GM23338 (cell line): ENCODE measurements at regions not wholly inside any gene's neighbourhood (a gene's known extent, or its start where the extent isn't known, plus 50 kb on each side); places are given as distances from the start of the nearest gene placed in this dataset.

ENCODE experiments used
- ATAC-seq: fragments of 200-7000 bp; cut with Tn5 transposase; 3 replicates; pipeline ENCODE4 v1.9.1; 2020
- DNase-seq: peaks from one replicate; pipeline ENCODE4 v3.0.0-alpha.2; 2015; ENCODE audit warnings: low spot score
- H2AFZ ChIP-seq: fragments of 200-600 bp; sonication (generic); 2 replicates; pipeline ENCODE4 v1.8.0; 2016; ENCODE audit warnings: antibody characterized with exemption, mild to moderate bottlenecking, moderate library complexity
- H3F3A ChIP-seq: fragments of 200-600 bp; sonication (generic); replicated peaks from 2 replicates; pipeline ENCODE4 v1.8.0; 2017; ENCODE audit warnings: antibody characterized with exemption, mixed run types, low read depth
- H3K27ac ChIP-seq: fragments of 200-600 bp; sonication (generic); 2 replicates; pipeline ENCODE4 v1.6.1; 2016; ENCODE audit warnings: low read depth
- H3K27me3 ChIP-seq: fragments of 200-600 bp; sonication (generic); 2 replicates; pipeline ENCODE4 v1.8.0; 2016; ENCODE audit warnings: mild to moderate bottlenecking, mixed run types, moderate library complexity; ENCODE audit not compliant: insufficient read depth
- H3K36me3 ChIP-seq: fragments of 200-600 bp; sonication (generic); 2 replicates; pipeline ENCODE4 v1.8.0; 2016; ENCODE audit warnings: mild to moderate bottlenecking; ENCODE audit not compliant: insufficient read depth
- H3K4me1 ChIP-seq: fragments of 200-600 bp; sonication (generic); 2 replicates; pipeline ENCODE4 v1.8.0; 2016; ENCODE audit warnings: mild to moderate bottlenecking, moderate library complexity; ENCODE audit not compliant: insufficient read depth
- H3K4me2 ChIP-seq: fragments of 200-600 bp; sonication (generic); 2 replicates; pipeline ENCODE4 v1.7.1; 2017; ENCODE audit warnings: mixed run types
- H3K4me3 ChIP-seq: fragments of 200-600 bp; sonication (generic); 2 replicates; pipeline ENCODE4 v1.6.1; 2016; ENCODE audit warnings: mixed run types
- H3K79me2 ChIP-seq: fragments of 200-600 bp; sonication (generic); replicated peaks from 2 replicates; pipeline ENCODE4 v1.8.0; 2017; ENCODE audit warnings: mild to moderate bottlenecking; ENCODE audit not compliant: insufficient read depth
- H3K9me2 ChIP-seq: fragments of 200-600 bp; sonication (generic); 2 replicates; pipeline ENCODE4 v1.8.0; 2017; ENCODE audit not compliant: insufficient read depth
- H4K20me1 ChIP-seq: fragments of 200-600 bp; sonication (generic); replicated peaks from 2 replicates; pipeline ENCODE4 v1.8.0; 2017; ENCODE audit warnings: mild to moderate bottlenecking; ENCODE audit not compliant: insufficient read depth
- H3K27ac Mint-ChIP-seq: 2 replicates; pipeline ENCODE4 v1.8.0; 2020; ENCODE audit warnings: inconsistent platforms, mild to moderate bottlenecking, moderate library complexity, mixed read lengths
- H3K27me3 Mint-ChIP-seq: 3 replicates; pipeline ENCODE4 v1.8.0; 2022; ENCODE audit warnings: low read depth, mild to moderate bottlenecking, moderate library complexity, mixed read lengths, inconsistent platforms; ENCODE audit not compliant: insufficient read depth, poor library complexity
- H3K36me3 Mint-ChIP-seq: 3 replicates; pipeline ENCODE4 v1.8.0; 2021; ENCODE audit warnings: low read depth, mild to moderate bottlenecking, inconsistent platforms, moderate library complexity, mixed read lengths
- H3K4me1 Mint-ChIP-seq: 3 replicates; pipeline ENCODE4 v1.8.0; 2020; ENCODE audit warnings: mild to moderate bottlenecking, inconsistent platforms, mixed read lengths
- H3K4me3 Mint-ChIP-seq: 3 replicates; pipeline ENCODE4 v1.8.0; 2021; ENCODE audit warnings: moderate library complexity, mild to moderate bottlenecking, inconsistent platforms, mixed read lengths
- H3K9me3 Mint-ChIP-seq: 3 replicates; pipeline ENCODE4 v1.8.0; 2020; ENCODE audit warnings: moderate library complexity, mild to moderate bottlenecking, inconsistent platforms, mixed read lengths
- CREB1 ChIP-seq: fragments of 250-450 bp; sonication (Bioruptor Pico); IDR thresholded peaks from 2 replicates; pipeline ENCODE4 v1.5.0; 2020; ENCODE audit warnings: low read depth, mild to moderate bottlenecking, moderate library complexity
- EZH2phosphoT487 ChIP-seq: fragments of 200-600 bp; sonication (generic); IDR thresholded peaks from one replicate; pipeline ENCODE4 v1.8.1; 2018; ENCODE audit warnings: antibody characterized with exemption; ENCODE audit not compliant: unreplicated experiment
- JUNB ChIP-seq: IDR thresholded peaks from one replicate; pipeline ENCODE4 v1.6.1; 2016; ENCODE audit warnings: antibody characterized with exemption; ENCODE audit not compliant: unreplicated experiment
- ZNF331 ChIP-seq: fragments of 250-450 bp; sonication (Bioruptor Pico); IDR thresholded peaks from 2 replicates; pipeline ENCODE4 v1.5.0; 2020; ENCODE audit warnings: low read depth, mild to moderate bottlenecking, moderate library complexity
- TF ChIP-seq, protein P1 (sequence below): IDR thresholded peaks from one replicate; pipeline ENCODE4 v1.6.1; 2018; ENCODE audit warnings: antibody characterized with exemption; ENCODE audit not compliant: unreplicated experiment
- TF ChIP-seq, protein P2 (sequence below): fragments of 250-450 bp; sonication (Bioruptor Pico); IDR thresholded peaks from 2 replicates; pipeline ENCODE4 v1.5.0; 2020; ENCODE audit warnings: mild to moderate bottlenecking, moderate library complexity

DNA sequence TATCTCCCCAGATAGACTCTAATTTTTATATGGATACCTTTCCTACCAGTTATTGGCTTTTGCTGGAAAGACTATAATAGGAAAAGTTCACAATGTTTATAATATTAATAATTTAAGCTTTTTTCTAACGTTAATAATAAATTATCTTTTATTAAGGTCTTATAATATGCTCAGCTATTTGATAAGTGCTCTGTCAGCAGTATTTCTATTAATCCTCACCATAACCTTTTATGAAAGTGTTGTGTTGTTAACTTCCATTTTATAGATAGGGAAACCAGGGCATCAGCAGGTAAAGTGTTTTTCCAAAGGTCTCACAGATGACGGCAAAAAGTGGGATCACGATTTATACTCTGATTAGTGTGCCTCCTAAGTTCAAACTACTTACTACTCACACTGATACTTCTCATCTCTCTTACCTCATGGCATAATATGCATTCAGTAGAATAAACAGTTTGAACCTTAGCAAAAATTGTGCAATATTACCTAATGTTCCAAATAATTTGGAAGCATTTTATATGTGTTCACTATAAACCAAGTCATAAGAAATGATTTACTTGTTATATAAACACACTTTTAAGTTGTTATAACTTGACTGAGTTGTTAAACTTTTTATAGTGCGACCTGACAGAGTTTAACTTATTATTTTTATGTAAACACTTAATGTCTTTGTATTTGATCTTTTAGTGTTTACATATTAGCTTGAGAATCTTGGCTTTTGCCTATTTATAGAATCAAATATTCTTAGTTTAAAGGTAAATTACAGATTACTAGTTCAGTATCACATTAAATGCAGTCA is 274.9 kb upstream of the DCBLD2 start:
- H4K20me1 ChIP-seq: no peaks in the 10 kb centered on the region
- H3K27me3 Mint-ChIP-seq: no peaks in the 10 kb centered on the region
- no peak overlapping the region for H3K27ac ChIP-seq
- H3K36me3 ChIP-seq: no peaks in the 10 kb centered on the region
- TF ChIP-seq, protein P1, sequence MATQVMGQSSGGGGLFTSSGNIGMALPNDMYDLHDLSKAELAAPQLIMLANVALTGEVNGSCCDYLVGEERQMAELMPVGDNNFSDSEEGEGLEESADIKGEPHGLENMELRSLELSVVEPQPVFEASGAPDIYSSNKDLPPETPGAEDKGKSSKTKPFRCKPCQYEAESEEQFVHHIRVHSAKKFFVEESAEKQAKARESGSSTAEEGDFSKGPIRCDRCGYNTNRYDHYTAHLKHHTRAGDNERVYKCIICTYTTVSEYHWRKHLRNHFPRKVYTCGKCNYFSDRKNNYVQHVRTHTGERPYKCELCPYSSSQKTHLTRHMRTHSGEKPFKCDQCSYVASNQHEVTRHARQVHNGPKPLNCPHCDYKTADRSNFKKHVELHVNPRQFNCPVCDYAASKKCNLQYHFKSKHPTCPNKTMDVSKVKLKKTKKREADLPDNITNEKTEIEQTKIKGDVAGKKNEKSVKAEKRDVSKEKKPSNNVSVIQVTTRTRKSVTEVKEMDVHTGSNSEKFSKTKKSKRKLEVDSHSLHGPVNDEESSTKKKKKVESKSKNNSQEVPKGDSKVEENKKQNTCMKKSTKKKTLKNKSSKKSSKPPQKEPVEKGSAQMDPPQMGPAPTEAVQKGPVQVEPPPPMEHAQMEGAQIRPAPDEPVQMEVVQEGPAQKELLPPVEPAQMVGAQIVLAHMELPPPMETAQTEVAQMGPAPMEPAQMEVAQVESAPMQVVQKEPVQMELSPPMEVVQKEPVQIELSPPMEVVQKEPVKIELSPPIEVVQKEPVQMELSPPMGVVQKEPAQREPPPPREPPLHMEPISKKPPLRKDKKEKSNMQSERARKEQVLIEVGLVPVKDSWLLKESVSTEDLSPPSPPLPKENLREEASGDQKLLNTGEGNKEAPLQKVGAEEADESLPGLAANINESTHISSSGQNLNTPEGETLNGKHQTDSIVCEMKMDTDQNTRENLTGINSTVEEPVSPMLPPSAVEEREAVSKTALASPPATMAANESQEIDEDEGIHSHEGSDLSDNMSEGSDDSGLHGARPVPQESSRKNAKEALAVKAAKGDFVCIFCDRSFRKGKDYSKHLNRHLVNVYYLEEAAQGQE: no peak
- TF ChIP-seq, protein P2, sequence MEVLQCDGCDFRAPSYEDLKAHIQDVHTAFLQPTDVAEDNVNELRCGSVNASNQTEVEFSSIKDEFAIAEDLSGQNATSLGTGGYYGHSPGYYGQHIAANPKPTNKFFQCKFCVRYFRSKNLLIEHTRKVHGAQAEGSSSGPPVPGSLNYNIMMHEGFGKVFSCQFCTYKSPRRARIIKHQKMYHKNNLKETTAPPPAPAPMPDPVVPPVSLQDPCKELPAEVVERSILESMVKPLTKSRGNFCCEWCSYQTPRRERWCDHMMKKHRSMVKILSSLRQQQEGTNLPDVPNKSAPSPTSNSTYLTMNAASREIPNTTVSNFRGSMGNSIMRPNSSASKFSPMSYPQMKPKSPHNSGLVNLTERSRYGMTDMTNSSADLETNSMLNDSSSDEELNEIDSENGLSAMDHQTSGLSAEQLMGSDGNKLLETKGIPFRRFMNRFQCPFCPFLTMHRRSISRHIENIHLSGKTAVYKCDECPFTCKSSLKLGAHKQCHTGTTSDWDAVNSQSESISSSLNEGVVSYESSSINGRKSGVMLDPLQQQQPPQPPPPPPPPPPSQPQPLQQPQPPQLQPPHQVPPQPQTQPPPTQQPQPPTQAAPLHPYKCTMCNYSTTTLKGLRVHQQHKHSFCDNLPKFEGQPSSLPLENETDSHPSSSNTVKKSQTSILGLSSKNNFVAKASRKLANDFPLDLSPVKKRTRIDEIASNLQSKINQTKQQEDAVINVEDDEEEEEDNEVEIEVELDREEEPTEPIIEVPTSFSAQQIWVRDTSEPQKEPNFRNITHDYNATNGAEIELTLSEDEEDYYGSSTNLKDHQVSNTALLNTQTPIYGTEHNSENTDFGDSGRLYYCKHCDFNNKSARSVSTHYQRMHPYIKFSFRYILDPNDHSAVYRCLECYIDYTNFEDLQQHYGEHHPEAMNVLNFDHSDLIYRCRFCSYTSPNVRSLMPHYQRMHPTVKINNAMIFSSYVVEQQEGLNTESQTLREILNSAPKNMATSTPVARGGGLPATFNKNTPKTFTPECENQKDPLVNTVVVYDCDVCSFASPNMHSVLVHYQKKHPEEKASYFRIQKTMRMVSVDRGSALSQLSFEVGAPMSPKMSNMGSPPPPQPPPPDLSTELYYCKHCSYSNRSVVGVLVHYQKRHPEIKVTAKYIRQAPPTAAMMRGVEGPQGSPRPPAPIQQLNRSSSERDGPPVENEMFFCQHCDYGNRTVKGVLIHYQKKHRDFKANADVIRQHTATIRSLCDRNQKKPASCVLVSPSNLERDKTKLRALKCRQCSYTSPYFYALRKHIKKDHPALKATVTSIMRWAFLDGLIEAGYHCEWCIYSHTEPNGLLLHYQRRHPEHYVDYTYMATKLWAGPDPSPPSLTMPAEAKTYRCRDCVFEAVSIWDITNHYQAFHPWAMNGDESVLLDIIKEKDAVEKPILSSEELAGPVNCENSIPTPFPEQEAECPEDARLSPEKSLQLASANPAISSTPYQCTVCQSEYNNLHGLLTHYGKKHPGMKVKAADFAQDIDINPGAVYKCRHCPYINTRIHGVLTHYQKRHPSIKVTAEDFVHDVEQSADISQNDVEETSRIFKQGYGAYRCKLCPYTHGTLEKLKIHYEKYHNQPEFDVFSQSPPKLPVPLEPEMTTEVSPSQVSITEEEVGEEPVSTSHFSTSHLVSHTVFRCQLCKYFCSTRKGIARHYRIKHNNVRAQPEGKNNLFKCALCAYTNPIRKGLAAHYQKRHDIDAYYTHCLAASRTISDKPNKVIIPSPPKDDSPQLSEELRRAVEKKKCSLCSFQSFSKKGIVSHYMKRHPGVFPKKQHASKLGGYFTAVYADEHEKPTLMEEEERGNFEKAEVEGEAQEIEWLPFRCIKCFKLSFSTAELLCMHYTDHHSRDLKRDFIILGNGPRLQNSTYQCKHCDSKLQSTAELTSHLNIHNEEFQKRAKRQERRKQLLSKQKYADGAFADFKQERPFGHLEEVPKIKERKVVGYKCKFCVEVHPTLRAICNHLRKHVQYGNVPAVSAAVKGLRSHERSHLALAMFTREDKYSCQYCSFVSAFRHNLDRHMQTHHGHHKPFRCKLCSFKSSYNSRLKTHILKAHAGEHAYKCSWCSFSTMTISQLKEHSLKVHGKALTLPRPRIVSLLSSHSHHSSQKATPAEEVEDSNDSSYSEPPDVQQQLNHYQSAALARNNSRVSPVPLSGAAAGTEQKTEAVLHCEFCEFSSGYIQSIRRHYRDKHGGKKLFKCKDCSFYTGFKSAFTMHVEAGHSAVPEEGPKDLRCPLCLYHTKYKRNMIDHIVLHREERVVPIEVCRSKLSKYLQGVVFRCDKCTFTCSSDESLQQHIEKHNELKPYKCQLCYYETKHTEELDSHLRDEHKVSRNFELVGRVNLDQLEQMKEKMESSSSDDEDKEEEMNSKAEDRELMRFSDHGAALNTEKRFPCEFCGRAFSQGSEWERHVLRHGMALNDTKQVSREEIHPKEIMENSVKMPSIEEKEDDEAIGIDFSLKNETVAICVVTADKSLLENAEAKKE: no peak
- TF ChIP-seq ZNF331 (CRISPR knock-in tag) (no peak), EZH2phosphoT487 (no peak), JUNB (no peak), CREB1 (no peak)
- no peaks in the 10 kb centered on the region for H3F3A ChIP-seq
- H3K4me3 Mint-ChIP-seq: no peak overlapping the region
- H3K27me3 ChIP-seq: no peaks in the 10 kb centered on the region
- H2AFZ ChIP-seq: no peak overlapping the region
- no peak overlapping the region for H3K4me3 ChIP-seq
- DNase-seq (no peak), ATAC-seq (no peak)
- no peaks in the 10 kb centered on the region for H3K9me2 ChIP-seq
- H3K4me1 Mint-ChIP-seq: no peaks in the 10 kb centered on the region
- H3K4me1 ChIP-seq: no peaks in the 10 kb centered on the region
- H3K4me2 ChIP-seq: no peak overlapping the region
- no peaks in the 10 kb centered on the region; the same call in 2 of the 3 replicates for H3K36me3 Mint-ChIP-seq
- no peak overlapping the region for H3K27ac Mint-ChIP-seq
- H3K79me2 ChIP-seq: no peaks in the 10 kb centered on the region
- no peaks in the 10 kb centered on the region for H3K9me3 Mint-ChIP-seq
